DMS53 treated with DMSO at 0.1 percent for 48 hours (cell line): ENCODE measurements at regions not wholly inside any gene's neighbourhood (a gene's known extent, or its start where the extent isn't known, plus 50 kb on each side); places are given as distances from the start of the nearest gene placed in this dataset.

ENCODE experiments used
- DNase-seq: peaks from one replicate; lab custom pipeline; 2025; ENCODE audit not compliant: unreplicated experiment; lab: John Stamatoyannopoulos, UW

- no peak for DNase-seq
Measured at GRCh38 chr15:94893091-94893490, 661.7 kb downstream of the MCTP2 start.

DNA sequence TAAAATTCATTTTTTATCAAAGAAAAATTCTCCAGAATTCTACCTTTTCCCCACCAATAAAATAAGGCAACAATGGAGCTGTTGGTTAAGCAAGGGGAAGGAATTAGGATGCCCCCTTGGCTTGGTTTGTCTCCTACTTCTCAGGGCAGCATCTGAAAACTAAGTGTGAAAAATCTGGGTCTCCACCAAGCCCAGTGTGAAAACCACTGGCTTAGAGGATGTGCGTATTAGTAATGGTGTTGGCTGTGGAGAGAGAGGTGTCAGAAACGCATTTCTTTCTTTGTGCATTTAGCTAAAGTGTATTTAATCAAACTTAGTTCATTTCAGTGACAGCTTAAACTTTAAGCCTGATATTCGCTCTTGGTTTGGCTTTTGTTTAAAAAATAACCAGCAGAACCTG is 662.7 kb downstream of the MCTP2 start:
- DNase-seq = no peak

GRCh38 chr15:94909510-94909909 is 678.1 kb downstream of the MCTP2 start:
- DNase-seq = no peak

DNA sequence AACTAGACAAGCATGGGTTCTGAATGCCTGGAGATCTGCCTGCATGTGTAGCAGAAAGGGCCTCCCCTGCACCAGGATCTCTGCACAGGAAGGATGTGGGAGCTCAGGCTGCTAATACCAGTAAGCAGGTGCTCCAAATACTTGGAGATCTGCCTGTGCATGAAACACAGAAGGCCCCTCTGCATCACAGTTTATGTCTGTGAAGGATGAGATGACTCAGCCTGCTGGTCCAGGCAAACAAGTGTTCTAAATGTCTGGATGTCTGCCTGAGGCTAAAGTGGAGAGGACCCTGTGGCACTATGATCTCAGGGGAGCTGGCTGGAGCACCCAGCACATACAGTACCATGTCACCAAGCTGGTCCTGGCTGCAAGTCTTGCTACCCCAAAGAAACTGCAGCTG is 678.8 kb downstream of the MCTP2 start:
- no peak for DNase-seq

GRCh38 chr15:94912760-94913159 is 681.4 kb downstream of the MCTP2 start:
- no peak for DNase-seq

GRCh38 chr15:94917068-94917467 is 685.7 kb downstream of the MCTP2 start:
- DNase-seq = no peak

- no peak for DNase-seq
Measured at GRCh38 chr15:94921936-94922335, 690.6 kb downstream of the MCTP2 start.

DNA sequence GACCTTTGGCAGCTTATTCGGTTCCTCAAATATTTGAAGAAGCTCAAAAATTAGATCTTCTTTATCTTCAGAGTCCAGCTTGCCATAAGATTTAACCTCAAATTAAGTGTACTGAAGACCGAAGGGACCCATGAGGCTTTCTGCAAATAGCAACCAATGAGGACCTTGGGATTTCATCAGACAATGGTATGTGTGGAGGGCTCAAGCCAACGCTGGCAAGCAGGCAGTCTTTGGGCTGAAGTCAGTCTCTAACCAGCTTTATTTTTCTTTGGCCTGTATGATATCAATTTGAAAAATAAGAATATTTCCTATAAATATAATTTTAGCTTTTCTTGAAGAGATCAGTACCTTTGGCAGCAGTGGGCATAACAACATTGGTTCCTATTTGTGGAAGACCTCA is 692.7 kb downstream of the MCTP2 start:
- DNase-seq = no peak

- DNase-seq = no peak
Measured at GRCh38 chr15:94924971-94925598, 693.7 kb downstream of the MCTP2 start.

DNA sequence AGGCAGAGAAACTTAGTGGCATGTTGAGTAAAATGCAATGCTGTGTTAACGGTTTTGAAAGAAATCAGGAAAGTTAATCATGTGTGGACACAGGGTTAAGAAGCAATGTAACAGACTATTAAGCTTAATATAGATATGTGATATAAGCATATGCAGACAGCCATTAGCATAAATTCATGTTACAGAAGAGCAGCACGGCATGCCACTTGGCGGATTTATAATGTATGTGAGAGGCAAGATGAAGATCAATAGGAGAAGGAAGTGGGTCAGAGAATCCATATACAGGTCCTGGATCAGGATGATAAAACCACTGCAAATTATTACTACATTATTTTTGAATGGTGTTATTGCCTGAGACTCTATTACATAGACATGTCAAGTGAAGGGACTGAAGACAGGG is 694.3 kb downstream of the MCTP2 start:
- no peak for DNase-seq

DNA sequence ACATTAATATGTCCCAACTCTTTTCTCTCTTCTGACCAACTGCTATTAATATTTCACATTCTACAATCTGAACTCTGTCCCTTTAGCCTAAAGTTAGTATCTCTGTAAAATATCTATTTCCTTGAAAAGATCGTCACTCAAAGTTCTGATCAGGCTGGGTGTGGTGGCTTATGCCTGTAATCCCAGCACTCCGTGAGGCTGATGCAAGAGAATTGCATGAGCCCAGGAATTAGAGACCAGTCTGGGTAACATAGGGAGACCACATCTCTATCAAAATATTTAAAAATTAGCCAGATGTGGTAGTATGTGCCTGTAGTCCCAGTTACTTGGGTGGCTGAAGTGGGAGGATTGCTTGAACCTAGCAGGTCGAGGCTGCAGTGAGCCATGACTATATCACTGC is 695.6 kb downstream of the MCTP2 start:
- no peak for DNase-seq

- no peak for DNase-seq
Measured at GRCh38 chr15:94929282-94929681, 697.9 kb downstream of the MCTP2 start.

- no peak for DNase-seq
Measured at GRCh38 chr15:94930441-94930840, 699.1 kb downstream of the MCTP2 start.

DNA sequence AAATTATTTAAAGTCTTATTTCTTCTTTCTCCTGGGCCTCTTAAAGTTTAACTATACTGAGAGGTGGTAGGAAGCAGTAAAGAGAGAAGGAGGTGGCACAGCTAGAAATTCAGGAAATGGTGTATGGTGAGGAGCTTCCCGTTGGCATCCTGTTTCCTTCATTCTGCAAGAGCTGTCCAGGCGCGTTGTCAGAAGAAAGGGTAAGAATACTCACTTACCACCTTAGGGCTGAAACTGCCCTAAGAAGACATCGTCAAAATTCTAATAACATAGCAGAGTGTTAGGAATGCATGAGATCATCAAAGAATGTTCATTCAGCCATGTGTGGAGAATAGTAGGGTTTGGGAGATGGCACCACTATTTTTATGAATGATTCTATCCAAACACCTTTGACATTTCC is 699.6 kb downstream of the MCTP2 start:
- no peak for DNase-seq

GRCh38 chr15:94934440-94934839 is 703.1 kb downstream of the MCTP2 start:
- no peak for DNase-seq

GRCh38 chr15:94937242-94937641 is 705.9 kb downstream of the MCTP2 start:
- no peak for DNase-seq

- no peak for DNase-seq
Measured at GRCh38 chr15:94943888-94944287, 712.5 kb downstream of the MCTP2 start.

- no peak for DNase-seq
Measured at GRCh38 chr15:94951538-94951937, 720.2 kb downstream of the MCTP2 start.

DNA sequence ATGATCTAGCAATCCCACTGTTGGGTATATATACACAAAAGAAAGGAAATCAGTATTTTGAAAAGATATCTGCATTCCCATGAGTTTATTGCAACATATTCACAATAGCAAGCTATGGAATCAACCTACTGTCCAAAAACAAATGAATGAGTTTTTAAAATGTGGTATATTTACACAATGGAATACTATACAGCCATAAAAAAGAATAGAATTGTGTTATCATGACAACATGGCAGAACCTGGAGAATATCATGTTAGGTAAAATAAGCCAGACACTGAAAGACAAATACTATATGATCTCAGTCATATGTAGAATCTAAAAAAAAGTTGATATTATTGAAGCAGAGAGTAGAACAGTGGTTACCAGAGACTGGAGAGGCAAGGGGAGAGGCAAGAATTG is 732.6 kb downstream of the MCTP2 start:
- DNase-seq = no peak

GRCh38 chr15:94965593-94965992 is 734.2 kb downstream of the MCTP2 start:
- no peak for DNase-seq

- no peak for DNase-seq
Measured at GRCh38 chr15:94968133-94968532, 736.8 kb downstream of the MCTP2 start.

DNA sequence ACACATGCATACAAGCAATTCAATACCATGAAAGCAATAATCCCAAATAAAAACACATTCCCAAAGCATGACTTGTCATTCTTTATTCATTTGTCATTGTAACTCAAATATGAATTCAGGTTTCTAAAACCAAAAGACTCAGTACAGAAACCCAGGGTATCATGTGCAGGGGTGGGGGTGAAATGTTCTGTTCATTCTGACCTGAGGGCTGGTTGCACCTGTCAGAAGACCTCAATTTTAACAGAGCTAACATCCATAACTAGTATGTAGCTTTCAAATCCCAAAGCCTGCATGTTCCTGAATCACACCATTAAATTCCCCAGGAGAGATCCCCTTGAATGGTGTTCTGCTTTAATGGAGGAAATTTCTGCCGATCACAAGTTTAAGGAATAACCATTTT is 738.7 kb downstream of the MCTP2 start:
- no peak for DNase-seq

- no peak for DNase-seq
Measured at GRCh38 chr15:94970802-94971201, 739.4 kb downstream of the MCTP2 start.

DNA sequence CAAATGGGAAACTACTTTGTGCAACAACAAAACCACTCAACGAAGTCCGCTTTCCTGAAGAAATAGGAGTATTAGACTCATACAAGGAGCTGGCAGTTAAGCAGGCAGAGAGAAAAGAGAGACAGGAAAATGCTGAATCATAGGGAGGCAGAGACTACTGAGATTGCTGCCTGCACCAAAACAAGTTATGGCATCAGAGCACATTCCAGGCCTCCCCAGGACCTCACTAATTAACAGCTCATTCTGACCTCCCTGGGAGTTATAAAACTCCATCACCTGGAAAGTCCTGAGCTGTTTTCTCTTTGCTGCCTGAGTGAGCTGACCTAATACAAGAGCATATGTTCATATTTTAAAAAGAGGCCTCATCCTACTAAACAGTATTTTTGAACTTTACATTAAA is 741.0 kb downstream of the MCTP2 start:
- no peak for DNase-seq
